ENCODE measurements at regions not wholly inside any gene's neighbourhood (a gene's known extent, or its start where the extent isn't known, plus 50 kb on each side); places are given as distances from the start of the nearest gene placed in this dataset.

- DNase-seq (ENCODE audit: low read depth in 3 of 3, low spot score in 1 of 3): no peak
These were observed 398.6 kb downstream of the GPAM start for GRCh38 chr10:111784946-111785465.

- no peak for DNase-seq (ENCODE audit: low read depth in 3 of 3, low spot score in 1 of 3)
These were observed 397.6 kb downstream of the GPAM start for GRCh38 chr10:111785921-111786320.

- no peak for DNase-seq (ENCODE audit: low read depth in 3 of 3, low spot score in 1 of 3)
These were observed 393.7 kb downstream of the GPAM start for GRCh38 chr10:111789821-111790220.

DNA sequence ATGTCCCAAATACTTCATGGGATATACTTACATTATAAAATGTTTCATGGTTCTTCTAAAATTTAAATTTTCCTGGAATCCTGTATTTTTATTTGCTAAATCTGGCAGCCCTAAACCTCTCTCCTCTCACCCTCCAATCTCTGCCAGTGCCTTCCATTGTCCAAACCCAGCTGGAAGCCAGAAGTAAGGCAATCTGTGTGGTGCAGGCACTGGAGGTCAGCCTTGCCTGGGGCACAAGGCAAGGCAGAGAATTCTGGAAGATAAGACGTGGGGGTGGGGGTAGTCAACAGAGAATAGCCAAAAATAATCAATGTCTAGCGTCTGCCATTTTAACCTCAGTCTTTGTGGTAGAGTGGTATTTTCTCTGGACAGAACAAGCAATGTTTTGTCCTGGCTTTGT lies 381.7 kb downstream of the GPAM start:
- no peak for DNase-seq (ENCODE audit: low read depth in 3 of 3, low spot score in 1 of 3)

GRCh38 chr10:111804781-111805180 lies 378.8 kb downstream of the GPAM start:
- DNase-seq (ENCODE audit: low read depth in 3 of 3, low spot score in 1 of 3): no peak

DNA sequence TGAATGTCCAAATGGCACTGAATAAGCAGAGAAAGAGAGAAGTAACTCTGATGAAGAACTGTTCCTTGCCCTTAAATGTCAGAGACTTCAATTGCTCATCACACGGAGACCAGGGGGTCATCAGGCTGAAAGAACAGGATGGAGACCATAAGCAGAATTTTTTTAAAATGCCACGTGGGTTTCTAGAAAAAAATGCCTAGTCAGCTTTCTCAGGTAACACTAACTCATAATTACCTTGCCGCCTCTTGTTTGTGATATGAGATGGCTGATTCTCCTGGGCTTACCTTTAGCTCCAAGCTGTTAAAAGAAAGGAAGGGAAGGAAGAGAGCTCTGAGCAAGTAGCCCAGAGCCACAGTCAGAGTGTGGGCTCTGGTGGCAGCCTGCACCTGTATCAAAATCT lies 372.0 kb downstream of the GPAM start:
- DNase-seq (ENCODE audit: low read depth in 3 of 3, low spot score in 1 of 3): no peak

DNA sequence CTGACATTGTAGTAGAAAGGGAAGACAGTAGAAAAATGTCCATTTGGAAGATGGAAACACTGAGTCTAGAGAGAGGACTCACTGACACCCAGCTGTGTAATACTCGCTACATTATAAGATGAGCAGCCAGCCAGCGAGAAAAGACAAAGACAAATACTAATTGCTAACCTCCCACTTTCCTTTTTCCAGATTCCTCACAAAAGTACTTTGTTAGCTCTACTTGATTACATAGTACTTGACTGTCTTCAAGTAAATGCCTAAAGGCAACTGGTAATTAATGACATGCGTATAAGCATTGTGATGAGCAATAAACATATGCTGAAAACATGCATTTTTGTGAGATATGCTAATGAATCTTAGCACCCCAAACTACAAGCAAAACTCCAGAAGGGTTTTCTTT lies 363.1 kb downstream of the GPAM start:
- no peak for DNase-seq (ENCODE audit: low read depth in 3 of 3, low spot score in 1 of 3)

DNA sequence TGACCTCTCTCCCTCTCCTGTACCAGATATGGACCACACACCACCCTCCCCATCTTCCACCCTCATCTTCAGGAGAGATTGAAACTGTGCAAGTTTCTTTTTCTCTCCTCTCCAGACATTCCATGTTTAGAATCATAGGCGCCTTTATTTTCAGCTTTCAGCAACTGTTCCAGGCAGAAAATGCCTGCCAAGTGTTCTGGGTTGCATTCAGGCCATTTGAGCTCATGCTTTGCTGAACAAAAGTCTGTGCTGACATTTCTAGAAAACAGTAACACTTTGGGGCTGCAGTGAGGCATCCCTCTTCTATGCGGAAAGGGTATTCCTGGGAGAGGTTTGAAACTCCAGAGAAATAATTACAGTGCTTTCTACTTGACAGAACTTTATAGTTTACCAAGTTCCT lies 361.7 kb downstream of the GPAM start:
- DNase-seq (ENCODE audit: low read depth in 3 of 3, low spot score in 1 of 3): no peak

- DNase-seq (ENCODE audit: low read depth in 3 of 3, low spot score in 1 of 3): no peak
These were observed 360.9 kb downstream of the GPAM start for GRCh38 chr10:111822661-111823060.

GRCh38 chr10:111824128-111824527 lies 359.4 kb downstream of the GPAM start:
- DNase-seq (ENCODE audit: low read depth in 3 of 3, low spot score in 1 of 3): no peak

DNA sequence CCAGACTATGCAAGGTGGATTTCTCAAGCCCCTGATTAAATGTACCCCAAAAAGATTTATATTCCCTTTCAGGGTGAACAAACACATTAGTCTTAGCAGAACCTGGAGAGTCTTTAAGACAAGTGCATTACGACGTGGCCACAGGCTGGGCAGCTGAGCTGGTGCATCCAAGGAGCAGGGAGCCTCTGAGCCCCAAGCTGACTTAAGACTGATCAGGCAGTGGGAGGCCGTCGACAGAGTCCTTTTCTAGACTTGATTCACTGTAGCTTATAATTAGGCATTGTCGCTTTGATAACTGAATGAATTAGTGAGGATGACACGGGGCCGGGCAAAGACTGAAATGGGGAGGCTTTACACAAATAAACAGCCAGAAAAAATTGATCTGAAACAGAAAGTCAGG lies 353.2 kb downstream of the GPAM start:
- no peak for DNase-seq (ENCODE audit: low read depth in 3 of 3, low spot score in 1 of 3)

DNA sequence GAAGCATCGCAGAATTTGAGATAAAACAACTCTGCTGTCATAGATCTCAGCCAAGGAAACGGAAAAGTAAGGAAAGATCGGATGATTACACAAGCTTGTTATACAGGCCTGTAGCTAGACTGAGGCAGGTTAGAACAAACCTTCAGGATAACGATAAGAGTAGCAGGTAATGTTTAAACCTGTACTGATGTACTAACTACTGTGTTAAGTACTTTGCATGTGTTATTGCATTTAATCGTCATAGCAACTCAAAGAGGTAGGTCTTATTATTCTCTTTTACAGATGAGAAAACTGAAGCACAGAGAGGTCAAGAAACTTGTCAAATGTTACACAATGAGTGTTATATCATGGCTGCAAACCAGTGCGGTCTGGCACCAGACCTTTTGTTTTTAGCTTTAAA lies 352.5 kb downstream of the GPAM start:
- no peak for DNase-seq (ENCODE audit: low read depth in 3 of 3, low spot score in 1 of 3)

GRCh38 chr10:111833251-111833650 lies 350.3 kb downstream of the GPAM start:
- no peak for DNase-seq (ENCODE audit: low read depth in 3 of 3, low spot score in 1 of 3)

- DNase-seq (ENCODE audit: low read depth in 3 of 3, low spot score in 1 of 3): no peak
These were observed 348.0 kb downstream of the GPAM start for GRCh38 chr10:111835574-111835973.

- DNase-seq (ENCODE audit: low read depth in 3 of 3, low spot score in 1 of 3): no peak
These were observed 347.5 kb downstream of the GPAM start for GRCh38 chr10:111836064-111836463.

DNA sequence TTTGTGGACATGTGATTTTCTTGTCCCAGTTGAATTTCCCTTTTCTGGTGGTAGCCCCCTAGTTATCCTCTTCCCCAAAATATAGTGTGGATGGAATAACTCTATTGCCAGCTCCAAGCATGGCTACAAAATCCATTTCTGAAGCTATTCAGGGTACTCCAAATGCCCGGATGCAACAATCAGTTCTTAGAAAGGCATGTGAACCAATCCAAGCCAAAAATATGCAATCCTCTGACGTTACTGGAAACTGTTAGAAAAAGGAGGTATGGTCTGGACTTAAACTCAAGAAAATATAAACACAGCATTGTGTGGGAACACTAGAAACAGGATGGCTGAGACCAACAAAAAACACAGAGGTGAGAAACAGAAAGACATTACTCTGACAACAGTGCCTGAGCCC lies 347.0 kb downstream of the GPAM start:
- no peak for DNase-seq (ENCODE audit: low read depth in 3 of 3, low spot score in 1 of 3)

- DNase-seq (ENCODE audit: low read depth in 3 of 3, low spot score in 1 of 3): no peak
These were observed 346.5 kb downstream of the GPAM start for GRCh38 chr10:111837086-111837485.

DNA sequence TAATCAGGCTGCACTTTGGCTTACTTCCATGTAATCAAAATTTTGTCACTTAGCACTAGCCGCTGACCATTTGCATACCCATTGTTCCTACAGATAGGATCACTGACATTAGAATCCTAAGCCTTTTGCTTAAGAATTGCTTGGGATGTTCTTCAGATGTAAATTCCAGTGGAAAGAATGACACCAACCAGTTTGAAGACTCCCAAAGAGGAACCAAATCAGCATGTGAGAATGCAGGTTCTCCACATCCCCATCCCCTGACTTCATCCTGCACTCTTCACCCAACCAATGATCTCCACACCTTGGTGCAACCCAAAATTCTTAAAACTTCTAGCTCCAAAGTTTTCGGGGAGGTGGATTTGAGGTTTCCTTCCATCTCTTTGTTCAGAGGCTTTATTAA lies 345.6 kb downstream of the GPAM start:
- no peak for DNase-seq (ENCODE audit: low read depth in 3 of 3, low spot score in 1 of 3)

DNA sequence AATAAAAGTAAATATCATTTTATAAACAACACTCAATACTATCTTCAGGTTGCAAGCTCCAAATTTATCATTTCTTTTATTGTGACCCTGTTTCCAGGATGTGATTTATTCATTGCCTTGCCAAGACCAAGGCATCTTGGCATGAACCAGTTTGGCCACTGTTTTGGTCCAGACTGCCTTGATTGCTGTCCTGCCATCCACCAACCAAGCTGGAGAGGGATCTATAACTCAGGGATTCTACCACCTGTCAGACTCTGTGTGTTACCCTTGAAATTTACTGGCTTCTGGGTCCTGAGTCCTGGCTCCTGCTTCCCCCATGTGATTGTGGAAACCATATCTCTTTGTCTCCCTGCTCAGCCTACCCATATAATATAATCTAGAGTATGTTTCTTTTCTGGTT lies 343.0 kb downstream of the GPAM start:
- DNase-seq (ENCODE audit: low read depth in 3 of 3, low spot score in 1 of 3): no peak

DNA sequence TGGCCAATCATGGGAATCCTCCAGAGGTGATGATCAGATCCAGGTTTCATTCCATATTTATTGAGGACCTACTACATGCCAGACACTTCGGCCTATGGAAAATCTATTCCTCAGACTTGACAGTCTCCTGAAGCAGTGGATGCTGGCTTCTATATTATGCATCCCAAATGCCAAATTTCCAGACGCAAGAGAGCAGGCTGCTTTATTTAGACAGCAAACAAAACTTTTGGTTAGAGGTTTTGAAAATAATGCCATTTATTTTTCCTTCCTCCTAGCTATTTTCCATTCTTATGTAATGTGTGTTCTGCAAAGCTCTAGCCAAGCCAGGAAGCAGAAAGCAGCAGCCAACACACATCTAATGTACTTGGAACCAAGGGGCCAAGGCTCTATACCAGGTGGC lies 330.8 kb downstream of the GPAM start:
- DNase-seq (ENCODE audit: low read depth in 3 of 3, low spot score in 1 of 3): no peak

- no peak for DNase-seq (ENCODE audit: low read depth in 3 of 3, low spot score in 1 of 3)
These were observed 326.9 kb downstream of the GPAM start for GRCh38 chr10:111856631-111857030.

- DNase-seq (ENCODE audit: low read depth in 3 of 3, low spot score in 1 of 3): no peak
These were observed 318.0 kb downstream of the GPAM start for GRCh38 chr10:111865550-111865949.

DNA sequence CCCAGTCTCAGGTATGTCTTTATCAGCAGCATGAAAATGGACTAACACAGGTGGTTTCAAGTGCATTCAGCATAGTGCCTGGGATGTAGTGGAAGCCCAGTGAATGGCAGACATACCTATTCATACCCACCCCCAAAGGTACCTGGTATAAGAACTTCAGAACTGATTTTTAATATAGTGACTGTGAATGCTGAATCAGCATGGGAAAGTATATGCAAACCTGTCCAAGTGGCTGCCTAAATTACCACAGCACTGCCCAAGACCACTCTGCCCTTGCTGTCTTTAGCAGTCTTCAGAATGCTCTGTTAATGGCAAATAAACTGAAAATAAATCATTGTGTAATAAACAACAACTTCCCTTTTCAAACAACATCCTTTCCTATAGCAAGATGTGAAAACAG lies 312.1 kb downstream of the GPAM start:
- DNase-seq (ENCODE audit: low read depth in 3 of 3, low spot score in 1 of 3): no peak

- no peak for DNase-seq (ENCODE audit: low read depth in 3 of 3, low spot score in 1 of 3)
These were observed 311.0 kb downstream of the GPAM start for GRCh38 chr10:111872591-111872990.

All from stimulated activated CD4-positive, alpha-beta T cell treated with anti-CD3 and anti-CD28 coated beads, TNF-alpha, amount 100 ng/mL, for 1 hour (primary cell).